ENCODE measurements at regions not wholly inside any gene's neighbourhood (a gene's known extent, or its start where the extent isn't known, plus 50 kb on each side); places are given as distances from the start of the nearest gene placed in this dataset.

GRCh38 chr9:32306006-32306405, 78.4 kb upstream of the ACO1 start:
- no TSS peak for BruUV-seq (replicated peaks)
- TF ChIP-seq CTCF (IDR thresholded peaks at IDR 0.05; ENCODE audit: insufficient read depth in 1 of 2, low read depth in 1 of 2, low read length in 1 of 2, severe bottlenecking in 1 of 2, unreplicated experiment in 1 of 2), result no peak
- POLR2A ChIA-PET, result no interaction called here
- Mint-ChIP-seq H3K4me1 (ENCODE audit: low read depth, unreplicated experiment) (no peaks in the 10 kb centered on the region), H3K27ac (ENCODE audit: unreplicated experiment) (no peak overlapping the region), H3K9me3 (ENCODE audit: unreplicated experiment) (no peaks in the 10 kb centered on the region), H3K27me3 (ENCODE audit: insufficient read depth, unreplicated experiment) (no peaks in the 10 kb centered on the region), H3K36me3 (ENCODE audit: insufficient read depth, unreplicated experiment) (no peaks in the 10 kb centered on the region), H3K4me3 (ENCODE audit: unreplicated experiment) (no peak overlapping the region)
- CTCF ChIA-PET, result no interaction called here
- Histone ChIP-seq H3K9me3 (no peaks in the 10 kb centered on the region), H3K36me3 (ENCODE audit: control insufficient read depth, insufficient read depth, low read length) (no peaks in the 10 kb centered on the region), H3K4me3 (ENCODE audit: low read depth, low read length) (no peak overlapping the region), H3K4me1 (no peaks in the 10 kb centered on the region), H3K27me3 (replicated peaks; ENCODE audit: control insufficient read depth, insufficient read depth, low read length) (no peaks in the 10 kb centered on the region)
- intact Hi-C loops (cut with micrococcal nuclease; ENCODE audit: unreplicated experiment), result loop anchor here (5.0 kb wide), 1 partner anchor 904 kb away; no protein-coding TSS in a partner anchor
- DNase-seq, result no peak

- POLR2A ChIA-PET, result no interaction called here
- Mint-ChIP-seq H3K27ac (ENCODE audit: unreplicated experiment) (no peak overlapping the region), H3K9me3 (ENCODE audit: unreplicated experiment) (peaks cover 15% of the 10 kb centered on the region), H3K4me3 (ENCODE audit: unreplicated experiment) (no peak overlapping the region), H3K36me3 (ENCODE audit: insufficient read depth, unreplicated experiment) (no peaks in the 10 kb centered on the region), H3K27me3 (ENCODE audit: insufficient read depth, unreplicated experiment) (no peaks in the 10 kb centered on the region), H3K4me1 (ENCODE audit: low read depth, unreplicated experiment) (no peaks in the 10 kb centered on the region)
- no peak overlapping the region for H3K4me3 ChIP-seq (ENCODE audit: low read depth, low read length)
- H3K36me3 ChIP-seq (ENCODE audit: control insufficient read depth, insufficient read depth, low read length), result no peaks in the 10 kb centered on the region
- H3K27me3 ChIP-seq (replicated peaks; ENCODE audit: control insufficient read depth, insufficient read depth, low read length), result no peaks in the 10 kb centered on the region
- no peak for DNase-seq
- H3K4me1 ChIP-seq, result no peaks in the 10 kb centered on the region
- TF ChIP-seq CTCF (IDR thresholded peaks at IDR 0.05; ENCODE audit: insufficient read depth in 1 of 2, low read depth in 1 of 2, low read length in 1 of 2, severe bottlenecking in 1 of 2, unreplicated experiment in 1 of 2), result no peak
- no TSS peak for BruUV-seq (replicated peaks)
- intact Hi-C loops (cut with micrococcal nuclease; ENCODE audit: unreplicated experiment), result no loop called here
- CTCF ChIA-PET, result no interaction called here
- no peaks in the 10 kb centered on the region for H3K9me3 ChIP-seq
Observed at GRCh38 chr9:32319312-32319929, 65.0 kb upstream of the ACO1 start.

GRCh38 chr9:32322622-32323021, 61.8 kb upstream of the ACO1 start:
- no peak for DNase-seq
- no peaks in the 10 kb centered on the region for H3K27me3 ChIP-seq (replicated peaks; ENCODE audit: control insufficient read depth, insufficient read depth, low read length)
- no TSS peak for BruUV-seq (replicated peaks)
- H3K4me1 ChIP-seq, result no peaks in the 10 kb centered on the region
- intact Hi-C loops (cut with micrococcal nuclease; ENCODE audit: unreplicated experiment), result no loop called here
- no peaks in the 10 kb centered on the region for H3K9me3 ChIP-seq
- Mint-ChIP-seq H3K4me1 (ENCODE audit: low read depth, unreplicated experiment) (no peaks in the 10 kb centered on the region), H3K4me3 (ENCODE audit: unreplicated experiment) (no peak overlapping the region), H3K27ac (ENCODE audit: unreplicated experiment) (no peak overlapping the region), H3K9me3 (ENCODE audit: unreplicated experiment) (no peaks in the 10 kb centered on the region), H3K36me3 (ENCODE audit: insufficient read depth, unreplicated experiment) (no peaks in the 10 kb centered on the region), H3K27me3 (ENCODE audit: insufficient read depth, unreplicated experiment) (no peaks in the 10 kb centered on the region)
- TF ChIP-seq CTCF (IDR thresholded peaks at IDR 0.05; ENCODE audit: insufficient read depth in 1 of 2, low read depth in 1 of 2, low read length in 1 of 2, severe bottlenecking in 1 of 2, unreplicated experiment in 1 of 2), result no peak
- CTCF ChIA-PET, result no interaction called here
- no peak overlapping the region for H3K4me3 ChIP-seq (ENCODE audit: low read depth, low read length)
- no peaks in the 10 kb centered on the region for H3K36me3 ChIP-seq (ENCODE audit: control insufficient read depth, insufficient read depth, low read length)
- POLR2A ChIA-PET, result no interaction called here
